ENCODE measurements at regions not wholly inside any gene's neighbourhood (a gene's known extent, or its start where the extent isn't known, plus 50 kb on each side); places are given as distances from the start of the nearest gene placed in this dataset.

GRCh38 chr11:37050311-37050710 lies 452.3 kb upstream of the RAG2 start:
- ATAC-seq, result no peak
- DNase-seq (ENCODE audit: low spot score), result no peak
- H3K79me2 ChIP-seq (ENCODE audit: insufficient read depth, low read length), result no peaks in the 10 kb centered on the region
- in situ Hi-C loops (cut with HindIII; ENCODE audit: extremely low pct_ligation_motif_present, low pct_unique_long_range_greater_than_20kb), result no loop called here
- intact Hi-C loops (cut with micrococcal nuclease; ENCODE audit: unreplicated experiment), result no loop called here
- H3K4me3 ChIP-seq (replicated peaks in 1 of 3; ENCODE audit: insufficient read depth in 1 of 3, low read depth in 2 of 3, low read length in 3 of 3), result no peak overlapping the region
- no peak for FAIRE-seq
- no peak overlapping the region for H3K9ac ChIP-seq (ENCODE audit: insufficient read depth, low read depth, low read length)
- POLR2A ChIA-PET, result no interaction called here
- no peak overlapping the region for H3K4me2 ChIP-seq (ENCODE audit: low read depth, low read length)
- TF ChIP-seq BRCA1 (CRISPR knock-in tag; IDR thresholded peaks at IDR 0.05), result no peak
- no peak for TF ChIP-seq FOXP1 (IDR thresholded peaks at IDR 0.05)
- no peak for TF ChIP-seq FOXP1 (CRISPR knock-in tag; IDR thresholded peaks at IDR 0.05)
- TF ChIP-seq ZNF619 (CRISPR knock-in tag; IDR thresholded peaks at IDR 0.05), result no peak
- TF ChIP-seq MAF1 (CRISPR knock-in tag; IDR thresholded peaks at IDR 0.05; ENCODE audit: borderline replicate concordance), result no peak
- no peak for TF ChIP-seq NFKBIZ (CRISPR knock-in tag; IDR thresholded peaks at IDR 0.05)
- TF ChIP-seq TAF15 (IDR thresholded peaks at IDR 0.05; ENCODE audit: low read depth, low read length, poor library complexity, severe bottlenecking), result no peak
- TF ChIP-seq ZNF614 (CRISPR knock-in tag; IDR thresholded peaks at IDR 0.05; ENCODE audit: borderline replicate concordance), result no peak
- no peak for TF ChIP-seq ARID4A (CRISPR knock-in tag; IDR thresholded peaks at IDR 0.05; ENCODE audit: borderline replicate concordance)
- TF ChIP-seq TEAD3 (CRISPR knock-in tag; optimal IDR thresholded peaks at IDR 0.05; ENCODE audit: borderline replicate concordance), result no peak
- no peak for TF ChIP-seq HNRNPH1 (optimal IDR thresholded peaks at IDR 0.05; ENCODE audit: low read depth, low read length)
- H3K4me1 ChIP-seq (ENCODE audit: insufficient read depth, low read length), result no peaks in the 10 kb centered on the region
- no TSS peak for BruUV-seq (replicated peaks)
- no peaks in the 10 kb centered on the region for H4K20me1 ChIP-seq (ENCODE audit: insufficient read depth, low read length)
- H3K9me3 ChIP-seq (ENCODE audit: low read length), result peaks cover 19% of the 10 kb centered on the region
- H3K27ac ChIP-seq (ENCODE audit: extremely low read length, insufficient read depth, low read length), result no peak overlapping the region
- no peaks in the 10 kb centered on the region for H3K27me3 ChIP-seq (ENCODE audit: control insufficient read depth in 1 of 2, insufficient read depth in 2 of 2, low read length in 2 of 2)
- no peaks in the 10 kb centered on the region for H3K36me3 ChIP-seq (replicated peaks in 1 of 2; ENCODE audit: control insufficient read depth in 1 of 2, insufficient read depth in 2 of 2, low read length in 2 of 2)
- CTCF ChIA-PET (ENCODE audit: low intra/inter-chr PET ratio, low total read pairs), result no interaction called here
- no peak overlapping the region for H2AFZ ChIP-seq (ENCODE audit: low read length)

Measured in HepG2 (cell line).